VCaP (cell line): ENCODE measurements at regions not wholly inside any gene's neighbourhood (a gene's known extent, or its start where the extent isn't known, plus 50 kb on each side); places are given as distances from the start of the nearest gene placed in this dataset.

Experiments used
- H3K27ac ChIP-seq: fragments of 450-650 bp; 2 replicates; pipeline ENCODE4 v1.5.1; 2017
- CTCF ChIP-seq: fragments of 450-650 bp; conservative IDR thresholded peaks from 2 replicates; pipeline ENCODE4 v1.5.1; 2017; ENCODE audit warnings: mild to moderate bottlenecking, moderate library complexity

- no peak overlapping the region for H3K27ac ChIP-seq
- TF ChIP-seq CTCF, result no peak
Measured at GRCh38 chr2:56068746-56069145, 115.0 kb upstream of the CCDC85A start.

GRCh38 chr2:56077359-56077915, 106.4 kb upstream of the CCDC85A start:
- peak; percentile 79 for TF ChIP-seq CTCF
- no peak overlapping the region for H3K27ac ChIP-seq

- H3K27ac ChIP-seq, result no peak overlapping the region
- no peak for TF ChIP-seq CTCF
Measured at GRCh38 chr2:56082665-56083064, 101.1 kb upstream of the CCDC85A start.

GRCh38 chr2:56084111-56084901, 99.5 kb upstream of the CCDC85A start:
- no peak overlapping the region for H3K27ac ChIP-seq
- TF ChIP-seq CTCF, result no peak

GRCh38 chr2:56086336-56086735, 97.5 kb upstream of the CCDC85A start:
- no peak for TF ChIP-seq CTCF
- no peak overlapping the region for H3K27ac ChIP-seq

GRCh38 chr2:56088411-56088810, 95.4 kb upstream of the CCDC85A start:
- TF ChIP-seq CTCF, result no peak
- no peak overlapping the region for H3K27ac ChIP-seq

- TF ChIP-seq CTCF, result no peak
Measured at GRCh38 chr2:56089931-56090330, 93.9 kb upstream of the CCDC85A start.

More at GRCh38 chr2:56089931-56090330, 93.9 kb upstream of the CCDC85A start:
- no peak overlapping the region for H3K27ac ChIP-seq
